DOHH2 (cell line): ENCODE measurements at regions not wholly inside any gene's neighbourhood (a gene's known extent, or its start where the extent isn't known, plus 50 kb on each side); places are given as distances from the start of the nearest gene placed in this dataset.
"Not testable (repeated sequence)": the region's sequence is repeated elsewhere in the genome, so short reads cannot be mapped to it uniquely, and the experiment has no call there.

Experiments
- H3F3A ChIP-seq: fragments of 200-600 bp; sonication (generic), shearing (Covaris generic); 2 replicates; pipeline ENCODE4 v1.6.0; 2016; ENCODE audit warnings: antibody characterized with exemption, mild to moderate bottlenecking; ENCODE audit not compliant: control insufficient read depth, insufficient read depth
- H3K27ac ChIP-seq: fragments of 200-600 bp; sonication (generic); 2 replicates; pipeline ENCODE4 v1.5.1; 2014; ENCODE audit warnings: low read depth, mild to moderate bottlenecking, low read length, moderate library complexity
- H3K27me3 ChIP-seq: fragments of 200-600 bp; sonication (generic); 2 replicates; pipeline ENCODE4 v1.6.1; 2014; ENCODE audit warnings: mild to moderate bottlenecking, low read length, mixed read lengths; ENCODE audit not compliant: control insufficient read depth
- H3K36me3 ChIP-seq: fragments of 200-600 bp; sonication (generic); 2 replicates; pipeline ENCODE4 v1.6.1; 2014; ENCODE audit warnings: mild to moderate bottlenecking, low read length, moderate library complexity, mixed read lengths; ENCODE audit not compliant: control insufficient read depth
- H3K4me1 ChIP-seq: fragments of 200-600 bp; sonication (generic); 2 replicates; pipeline ENCODE4 v1.6.1; 2014; ENCODE audit warnings: mild to moderate bottlenecking, low read length, mixed read lengths; ENCODE audit not compliant: control insufficient read depth
- H3K4me2 ChIP-seq: fragments of 200-600 bp; sonication (generic); 2 replicates; pipeline ENCODE4 v1.6.0; 2014; ENCODE audit warnings: mild to moderate bottlenecking, low read length, moderate library complexity
- H3K4me3 ChIP-seq: fragments of 200-600 bp; sonication (generic); 2 replicates; pipeline ENCODE4 v1.5.1; 2014; ENCODE audit warnings: mild to moderate bottlenecking, low read length, mixed read lengths
- H3K79me2 ChIP-seq: fragments of 200-600 bp; sonication (generic); 2 replicates; pipeline ENCODE4 v1.6.1; 2014; ENCODE audit warnings: mild to moderate bottlenecking, low read length, mixed read lengths; ENCODE audit not compliant: control insufficient read depth
- H3K9me2 ChIP-seq: fragments of 200-600 bp; sonication (generic); replicated peaks from 2 replicates; pipeline ENCODE4 v1.6.1; 2014; ENCODE audit warnings: mild to moderate bottlenecking, low read length, mixed read lengths; ENCODE audit not compliant: control insufficient read depth
- H3K9me3 ChIP-seq: fragments of 200-600 bp; sonication (generic); 2 replicates; pipeline ENCODE4 v1.6.1; 2014; ENCODE audit warnings: antibody characterized with exemption, low read length, mixed read lengths; ENCODE audit not compliant: control insufficient read depth, insufficient read depth
- H4K20me1 ChIP-seq: fragments of 200-600 bp; sonication (generic); 2 replicates; pipeline ENCODE4 v1.6.0; 2014; ENCODE audit warnings: low read depth, mild to moderate bottlenecking, antibody characterized with exemption, low read length, moderate library complexity; ENCODE audit not compliant: control insufficient read depth, insufficient read depth

DNA sequence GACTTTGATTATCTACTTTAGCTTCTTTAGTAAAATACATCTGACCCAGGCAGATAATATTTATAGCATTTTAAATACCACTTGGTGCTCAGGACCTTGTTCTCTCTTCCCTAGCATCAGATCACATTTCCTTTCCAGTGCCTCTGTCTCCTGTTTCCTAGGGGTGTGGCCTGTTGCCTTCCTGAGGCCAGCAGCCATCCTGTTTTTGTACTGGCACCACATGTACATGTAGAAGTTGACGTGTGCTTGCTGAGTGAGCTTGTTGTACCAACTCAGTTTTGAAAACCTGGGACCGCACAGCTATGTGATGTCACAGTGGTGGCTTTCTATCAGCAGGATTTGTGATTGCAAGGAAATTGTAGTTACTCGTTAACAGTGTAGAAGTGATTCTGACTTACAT, 167.6 kb upstream of the PLGLB1 start:
- not testable (repeated sequence) for H3F3A ChIP-seq, H3K27ac ChIP-seq, H3K79me2 ChIP-seq, H4K20me1 ChIP-seq, H3K4me1 ChIP-seq, H3K4me2 ChIP-seq, H3K36me3 ChIP-seq, H3K9me3 ChIP-seq, H3K4me3 ChIP-seq, H3K27me3 ChIP-seq, H3K9me2 ChIP-seq

GRCh38 chr2:87193336-87193735, 171.7 kb upstream of the PLGLB1 start:
- not testable (repeated sequence) for H3F3A ChIP-seq, H3K36me3 ChIP-seq, H4K20me1 ChIP-seq, H3K27me3 ChIP-seq, H3K9me2 ChIP-seq, H3K4me2 ChIP-seq, H3K79me2 ChIP-seq, H3K27ac ChIP-seq, H3K4me3 ChIP-seq, H3K9me3 ChIP-seq, H3K4me1 ChIP-seq

- not testable (repeated sequence) for H4K20me1 ChIP-seq, H3K36me3 ChIP-seq, H3K4me2 ChIP-seq, H3K4me3 ChIP-seq, H3K9me3 ChIP-seq, H3K79me2 ChIP-seq, H3K9me2 ChIP-seq, H3F3A ChIP-seq, H3K27me3 ChIP-seq, H3K27ac ChIP-seq, H3K4me1 ChIP-seq
Measured at GRCh38 chr2:87194254-87194999, 172.8 kb upstream of the PLGLB1 start.

GRCh38 chr2:87196720-87197388, 175.2 kb upstream of the PLGLB1 start:
- not testable (repeated sequence) for H3F3A ChIP-seq, H3K36me3 ChIP-seq, H3K27ac ChIP-seq, H3K4me2 ChIP-seq, H4K20me1 ChIP-seq, H3K4me1 ChIP-seq, H3K4me3 ChIP-seq, H3K9me2 ChIP-seq, H3K79me2 ChIP-seq, H3K27me3 ChIP-seq, H3K9me3 ChIP-seq

DNA sequence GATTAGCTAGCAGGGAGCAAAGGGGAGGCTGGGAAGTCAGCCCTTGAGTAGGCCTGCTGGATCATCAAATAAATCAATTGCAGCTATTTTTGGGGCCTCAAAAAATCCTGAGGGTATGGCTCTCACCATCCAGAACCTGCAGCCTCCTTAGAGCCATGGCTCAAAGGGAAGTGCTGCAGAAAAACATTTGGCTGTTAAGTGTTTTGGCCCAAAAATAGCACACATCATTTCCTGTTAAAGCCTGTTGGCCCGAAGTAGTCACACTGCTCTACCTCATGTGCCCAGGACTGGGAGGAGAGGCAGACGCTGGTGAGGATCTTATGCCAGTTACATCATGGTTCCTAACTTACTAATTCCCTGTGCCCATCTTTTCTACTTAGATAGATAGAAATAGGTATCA, 176.8 kb upstream of the PLGLB1 start:
- not testable (repeated sequence) for H3K36me3 ChIP-seq, H3K4me2 ChIP-seq, H3K9me3 ChIP-seq, H3F3A ChIP-seq, H3K4me3 ChIP-seq, H3K79me2 ChIP-seq, H3K9me2 ChIP-seq, H4K20me1 ChIP-seq, H3K4me1 ChIP-seq, H3K27me3 ChIP-seq, H3K27ac ChIP-seq

GRCh38 chr2:87199228-87199627, 177.6 kb upstream of the PLGLB1 start:
- not testable (repeated sequence) for H3K9me2 ChIP-seq, H3F3A ChIP-seq, H3K4me1 ChIP-seq, H3K27ac ChIP-seq, H3K4me3 ChIP-seq, H3K4me2 ChIP-seq, H3K79me2 ChIP-seq, H3K27me3 ChIP-seq, H3K9me3 ChIP-seq, H3K36me3 ChIP-seq, H4K20me1 ChIP-seq

- H3K4me2 ChIP-seq, H3F3A ChIP-seq, H3K4me3 ChIP-seq, H3K27ac ChIP-seq, H3K9me2 ChIP-seq, H3K4me1 ChIP-seq, H3K79me2 ChIP-seq, H3K27me3 ChIP-seq, H3K36me3 ChIP-seq, H3K9me3 ChIP-seq, H4K20me1 ChIP-seq: not testable (repeated sequence)
Measured at GRCh38 chr2:87204569-87205147, 183.0 kb upstream of the PLGLB1 start.

- not testable (repeated sequence) for H3K36me3 ChIP-seq, H3K27ac ChIP-seq, H3K4me1 ChIP-seq, H3K9me2 ChIP-seq, H3F3A ChIP-seq, H3K4me3 ChIP-seq, H3K4me2 ChIP-seq, H3K27me3 ChIP-seq, H4K20me1 ChIP-seq, H3K9me3 ChIP-seq, H3K79me2 ChIP-seq
Measured at GRCh38 chr2:87212938-87213337, 191.3 kb upstream of the PLGLB1 start.
